ENCODE measurements at regions not wholly inside any gene's neighbourhood (a gene's known extent, or its start where the extent isn't known, plus 50 kb on each side); places are given as distances from the start of the nearest gene placed in this dataset.

- no peaks in the 10 kb centered on the region for H3K4me1 ChIP-seq (ENCODE audit: insufficient read depth, low read length)
- no peaks in the 10 kb centered on the region for H3K27me3 ChIP-seq (ENCODE audit: insufficient read depth, low read length)
- H3K36me3 ChIP-seq (ENCODE audit: insufficient read depth, low read length) = no peaks in the 10 kb centered on the region
- no peak overlapping the region for H3K4me3 ChIP-seq (ENCODE audit: low read length)
- no peaks in the 10 kb centered on the region for H3K9me3 ChIP-seq (ENCODE audit: low read length)
- no peak overlapping the region for H2AFZ ChIP-seq (ENCODE audit: low read depth, low read length)
Measured at GRCh38 chr9:1776668-1777067, 238.5 kb upstream of the SMARCA2 start.

GRCh38 chr9:1791191-1791590 is 224.0 kb upstream of the SMARCA2 start:
- Histone ChIP-seq H3K4me3 (ENCODE audit: low read length) (no peak overlapping the region), H3K9me3 (ENCODE audit: low read length) (no peaks in the 10 kb centered on the region), H3K4me1 (ENCODE audit: insufficient read depth, low read length) (no peaks in the 10 kb centered on the region), H3K36me3 (ENCODE audit: insufficient read depth, low read length) (no peaks in the 10 kb centered on the region), H3K27me3 (ENCODE audit: insufficient read depth, low read length) (peaks cover 7% of the 10 kb centered on the region), H2AFZ (ENCODE audit: low read depth, low read length) (no peak overlapping the region)

GRCh38 chr9:1794547-1795270 is 220.4 kb upstream of the SMARCA2 start:
- H3K27me3 ChIP-seq (ENCODE audit: insufficient read depth, low read length) = no peaks in the 10 kb centered on the region
- H3K9me3 ChIP-seq (ENCODE audit: low read length) = no peaks in the 10 kb centered on the region
- H3K36me3 ChIP-seq (ENCODE audit: insufficient read depth, low read length) = no peaks in the 10 kb centered on the region
- H3K4me3 ChIP-seq (ENCODE audit: low read length) = no peak overlapping the region
- no peaks in the 10 kb centered on the region for H3K4me1 ChIP-seq (ENCODE audit: insufficient read depth, low read length)
- no peak overlapping the region for H2AFZ ChIP-seq (ENCODE audit: low read depth, low read length)

GRCh38 chr9:1804128-1804865 is 210.8 kb upstream of the SMARCA2 start:
- Histone ChIP-seq H3K36me3 (ENCODE audit: insufficient read depth, low read length) (no peaks in the 10 kb centered on the region), H2AFZ (ENCODE audit: low read depth, low read length) (no peak overlapping the region), H3K27me3 (ENCODE audit: insufficient read depth, low read length) (no peaks in the 10 kb centered on the region), H3K4me3 (ENCODE audit: low read length) (no peak overlapping the region), H3K4me1 (ENCODE audit: insufficient read depth, low read length) (no peaks in the 10 kb centered on the region), H3K9me3 (ENCODE audit: low read length) (no peaks in the 10 kb centered on the region)

- no peak overlapping the region for H3K4me3 ChIP-seq (ENCODE audit: low read length)
- H2AFZ ChIP-seq (ENCODE audit: low read depth, low read length) = no peak overlapping the region
- H3K4me1 ChIP-seq (ENCODE audit: insufficient read depth, low read length) = no peaks in the 10 kb centered on the region
- no peaks in the 10 kb centered on the region for H3K9me3 ChIP-seq (ENCODE audit: low read length)
- H3K27me3 ChIP-seq (ENCODE audit: insufficient read depth, low read length) = no peaks in the 10 kb centered on the region
- H3K36me3 ChIP-seq (ENCODE audit: insufficient read depth, low read length) = no peaks in the 10 kb centered on the region
Measured at GRCh38 chr9:1829719-1830118, 185.4 kb upstream of the SMARCA2 start.

GRCh38 chr9:1832960-1833359 is 182.2 kb upstream of the SMARCA2 start:
- Histone ChIP-seq H3K36me3 (ENCODE audit: insufficient read depth, low read length) (no peaks in the 10 kb centered on the region), H3K27me3 (ENCODE audit: insufficient read depth, low read length) (no peaks in the 10 kb centered on the region), H2AFZ (ENCODE audit: low read depth, low read length) (no peak overlapping the region), H3K9me3 (ENCODE audit: low read length) (no peaks in the 10 kb centered on the region), H3K4me3 (ENCODE audit: low read length) (no peak overlapping the region), H3K4me1 (ENCODE audit: insufficient read depth, low read length) (no peaks in the 10 kb centered on the region)

GRCh38 chr9:1837453-1838084 is 177.6 kb upstream of the SMARCA2 start:
- no peaks in the 10 kb centered on the region for H3K27me3 ChIP-seq (ENCODE audit: insufficient read depth, low read length)

GRCh38 chr9:1839909-1840308 is 175.2 kb upstream of the SMARCA2 start:
- no peak overlapping the region for H2AFZ ChIP-seq (ENCODE audit: low read depth, low read length)
- H3K9me3 ChIP-seq (ENCODE audit: low read length) = no peaks in the 10 kb centered on the region
- no peaks in the 10 kb centered on the region for H3K27me3 ChIP-seq (ENCODE audit: insufficient read depth, low read length)
- H3K4me1 ChIP-seq (ENCODE audit: insufficient read depth, low read length) = no peaks in the 10 kb centered on the region
- no peak overlapping the region for H3K4me3 ChIP-seq (ENCODE audit: low read length)
- H3K36me3 ChIP-seq (ENCODE audit: insufficient read depth, low read length) = no peaks in the 10 kb centered on the region

More at GRCh38 chr9:1837453-1838084, 177.6 kb upstream of the SMARCA2 start:
- no peaks in the 10 kb centered on the region for H3K4me1 ChIP-seq (ENCODE audit: insufficient read depth, low read length)
- H2AFZ ChIP-seq (ENCODE audit: low read depth, low read length) = no peak overlapping the region
- H3K36me3 ChIP-seq (ENCODE audit: insufficient read depth, low read length) = no peaks in the 10 kb centered on the region
- no peak overlapping the region for H3K4me3 ChIP-seq (ENCODE audit: low read length)
- H3K9me3 ChIP-seq (ENCODE audit: low read length) = no peaks in the 10 kb centered on the region

DNA sequence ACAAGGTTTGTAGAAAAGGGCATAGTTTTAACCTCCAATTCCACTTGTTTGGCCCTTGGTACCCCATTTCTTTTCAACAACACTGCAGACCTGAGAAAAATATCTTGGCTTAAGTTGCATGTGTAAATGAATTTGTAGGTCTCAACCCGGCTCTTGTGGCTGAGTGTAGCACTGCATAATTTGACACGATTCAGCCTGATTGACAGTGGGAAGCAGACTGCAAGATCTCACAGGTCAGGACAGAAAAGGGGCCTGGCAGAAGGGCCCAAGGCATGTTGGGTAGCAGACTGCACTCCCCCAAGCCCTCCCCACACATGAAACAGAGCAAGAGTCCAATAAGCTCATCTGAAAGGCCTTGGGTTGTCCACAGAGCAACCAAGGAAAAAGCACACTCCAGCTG is 169.7 kb upstream of the SMARCA2 start:
- Histone ChIP-seq H3K36me3 (ENCODE audit: insufficient read depth, low read length) (no peaks in the 10 kb centered on the region), H3K4me1 (ENCODE audit: insufficient read depth, low read length) (peaks cover 5% of the 10 kb centered on the region), H2AFZ (ENCODE audit: low read depth, low read length) (no peak overlapping the region), H3K4me3 (ENCODE audit: low read length) (no peak overlapping the region), H3K27me3 (ENCODE audit: insufficient read depth, low read length) (no peaks in the 10 kb centered on the region), H3K9me3 (ENCODE audit: low read length) (no peaks in the 10 kb centered on the region)

DNA sequence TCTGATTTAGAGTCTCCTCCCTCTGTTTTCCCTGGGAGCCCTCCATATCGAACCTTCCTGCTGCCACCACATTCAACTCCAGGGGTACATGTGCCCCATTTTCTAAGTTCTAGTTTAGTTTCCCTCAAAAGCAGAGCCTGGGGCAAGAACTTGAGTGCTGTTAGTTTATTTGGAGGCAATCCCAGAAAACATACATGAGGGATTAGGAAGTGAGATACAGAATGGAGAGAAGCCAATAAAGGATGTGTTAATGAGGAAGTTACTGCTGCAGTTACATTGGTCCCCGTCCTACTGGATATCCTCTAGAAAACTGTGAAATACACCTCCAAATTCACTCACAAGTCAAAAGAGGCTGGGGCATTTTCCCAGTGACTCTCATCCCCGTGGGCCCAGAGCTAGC is 159.4 kb upstream of the SMARCA2 start:
- Histone ChIP-seq H2AFZ (ENCODE audit: low read depth, low read length) (no peak overlapping the region), H3K36me3 (ENCODE audit: insufficient read depth, low read length) (no peaks in the 10 kb centered on the region), H3K27me3 (ENCODE audit: insufficient read depth, low read length) (no peaks in the 10 kb centered on the region), H3K4me3 (ENCODE audit: low read length) (no peak overlapping the region), H3K9me3 (ENCODE audit: low read length) (no peaks in the 10 kb centered on the region), H3K4me1 (ENCODE audit: insufficient read depth, low read length) (no peaks in the 10 kb centered on the region)

- Histone ChIP-seq H3K4me1 (ENCODE audit: insufficient read depth, low read length) (no peaks in the 10 kb centered on the region), H3K27me3 (ENCODE audit: insufficient read depth, low read length) (no peaks in the 10 kb centered on the region), H3K36me3 (ENCODE audit: insufficient read depth, low read length) (no peaks in the 10 kb centered on the region), H3K9me3 (ENCODE audit: low read length) (no peaks in the 10 kb centered on the region), H3K4me3 (ENCODE audit: low read length) (no peak overlapping the region), H2AFZ (ENCODE audit: low read depth, low read length) (no peak overlapping the region)
Measured at GRCh38 chr9:1857808-1858207, 157.3 kb upstream of the SMARCA2 start.

DNA sequence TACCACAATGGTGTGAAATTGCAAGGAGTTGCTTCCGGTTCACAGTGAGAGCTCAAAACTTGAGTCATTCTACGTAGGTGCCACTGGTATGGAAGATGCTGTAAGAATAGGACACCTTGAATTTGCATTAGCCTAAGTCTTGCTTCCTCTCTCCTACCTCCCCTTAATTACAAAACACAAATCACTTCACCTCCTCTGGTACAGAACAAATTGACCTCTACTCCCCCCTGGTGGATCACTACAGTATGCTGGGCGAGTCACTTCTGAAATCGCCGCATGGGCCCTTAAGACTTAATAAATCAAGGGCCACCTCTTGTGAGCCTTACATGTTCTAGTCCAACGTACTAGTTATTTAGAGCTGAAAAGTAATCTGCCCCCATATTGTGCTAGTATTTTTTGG is 145.3 kb upstream of the SMARCA2 start:
- Histone ChIP-seq H3K27me3 (ENCODE audit: insufficient read depth, low read length) (no peaks in the 10 kb centered on the region), H3K9me3 (ENCODE audit: low read length) (no peaks in the 10 kb centered on the region), H3K4me3 (ENCODE audit: low read length) (no peak overlapping the region)

DNA sequence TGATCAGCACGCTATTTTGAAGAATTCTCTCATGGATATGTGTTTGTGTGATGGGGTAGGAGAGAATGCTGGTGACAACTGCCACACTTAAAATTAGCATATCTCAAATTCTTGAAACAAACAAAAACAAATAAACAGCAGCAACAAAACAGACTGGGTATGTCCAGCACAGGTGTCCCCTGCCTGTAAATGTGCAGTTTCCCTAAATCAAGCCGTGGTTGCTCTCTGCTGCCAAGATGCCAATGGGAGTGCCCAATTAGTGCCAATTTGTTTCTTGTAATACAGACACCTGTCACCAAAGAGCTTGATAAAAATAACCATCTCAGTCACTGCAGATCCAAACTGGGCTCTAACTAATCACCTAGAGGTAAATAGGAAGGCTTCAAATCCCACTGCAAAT is 144.2 kb upstream of the SMARCA2 start:
- H3K36me3 ChIP-seq (ENCODE audit: insufficient read depth, low read length) = no peaks in the 10 kb centered on the region
- no peaks in the 10 kb centered on the region for H3K27me3 ChIP-seq (ENCODE audit: insufficient read depth, low read length)
- H2AFZ ChIP-seq (ENCODE audit: low read depth, low read length) = no peak overlapping the region
- H3K4me3 ChIP-seq (ENCODE audit: low read length) = no peak overlapping the region
- no peaks in the 10 kb centered on the region for H3K4me1 ChIP-seq (ENCODE audit: insufficient read depth, low read length)
- no peaks in the 10 kb centered on the region for H3K9me3 ChIP-seq (ENCODE audit: low read length)

More for the DNA sequence above, 145.3 kb upstream of the SMARCA2 start:
- H2AFZ ChIP-seq (ENCODE audit: low read depth, low read length) = no peak overlapping the region
- H3K36me3 ChIP-seq (ENCODE audit: insufficient read depth, low read length) = no peaks in the 10 kb centered on the region
- no peaks in the 10 kb centered on the region for H3K4me1 ChIP-seq (ENCODE audit: insufficient read depth, low read length)

All from neuron (in vitro differentiated cells).